ENCODE measurements at regions not wholly inside any gene's neighbourhood (a gene's known extent, or its start where the extent isn't known, plus 50 kb on each side); places are given as distances from the start of the nearest gene placed in this dataset.

DNA sequence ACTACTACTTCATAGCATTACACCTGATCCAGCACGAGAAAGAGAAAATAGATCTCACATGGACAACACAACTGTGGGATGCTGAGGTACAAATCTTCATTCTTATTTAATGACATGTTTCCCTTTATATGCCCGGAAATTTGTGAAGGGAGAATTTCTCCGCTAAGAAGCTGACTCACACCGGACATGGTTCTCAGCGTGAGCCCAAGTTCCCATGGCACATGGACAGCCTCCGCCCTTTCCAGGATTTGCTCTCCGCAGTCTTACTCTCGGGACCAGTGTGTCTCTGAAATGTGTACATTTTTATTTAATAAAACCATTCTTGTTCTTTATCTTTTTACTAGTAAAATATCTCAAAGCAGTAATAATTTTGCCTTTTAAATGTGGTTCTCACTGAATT, 1154.8 kb downstream of the TMEM121 start:
- H3K36me3 ChIP-seq (ENCODE audit: control insufficient read depth in 2 of 4, insufficient read depth in 4 of 4, low read length in 3 of 4) = no peaks in the 10 kb centered on the region
- H3K14ac ChIP-seq (ENCODE audit: insufficient read length) = no peak overlapping the region
- H4K91ac ChIP-seq (replicated peaks; ENCODE audit: insufficient read length, low read length) = no peak overlapping the region
- no peak overlapping the region for H3K27ac ChIP-seq (ENCODE audit: low read depth, low read length)
- H3K4me1 ChIP-seq (replicated peaks in 1 of 4; ENCODE audit: control insufficient read depth in 3 of 4, insufficient read depth in 4 of 4, low read length in 3 of 4) = no peaks in the 10 kb centered on the region
- CTCF ChIA-PET (ENCODE audit: partially characterized antibody) = no interaction called here
- no peak overlapping the region for H3K56ac ChIP-seq (replicated peaks; ENCODE audit: insufficient read length, low read depth, low read length)
- no peak overlapping the region for H2AK5ac ChIP-seq (ENCODE audit: low read depth, low read length)
- no peaks in the 10 kb centered on the region for H3K23me2 ChIP-seq (ENCODE audit: low read depth, low read length)
- no peak overlapping the region for H3K23ac ChIP-seq (ENCODE audit: insufficient read length)
- no peak overlapping the region for H2BK5ac ChIP-seq (ENCODE audit: low read depth, low read length)
- H4K8ac ChIP-seq (ENCODE audit: extremely low read depth, insufficient read depth, low read length) = no peak overlapping the region
- H3K9ac ChIP-seq (replicated peaks in 1 of 4; ENCODE audit: extremely low read depth in 1 of 4, low read depth in 3 of 4, low read length in 3 of 4) = no peak overlapping the region
- H3K9me3 ChIP-seq (ENCODE audit: insufficient read depth in 2 of 2, low read depth in 1 of 2, low read length in 1 of 2) = peaks cover 63 to 69% of the 10 kb centered on the region in 2 experiments
- no peaks in the 10 kb centered on the region for H4K20me1 ChIP-seq (replicated peaks in 1 of 2; ENCODE audit: control insufficient read depth in 1 of 2, insufficient read depth in 2 of 2, low read length in 2 of 2)
- H2BK20ac ChIP-seq (ENCODE audit: low read length) = no peak overlapping the region
- no peaks in the 10 kb centered on the region for H3K79me1 ChIP-seq (ENCODE audit: low read depth, low read length)
- FAIRE-seq (no peak), DNase-seq (ENCODE audit: low read depth in 1 of 2, low spot score in 2 of 2) (no peak)
- H2BK120ac ChIP-seq (replicated peaks; ENCODE audit: low read depth, low read length) = no peak overlapping the region
- H3K4ac ChIP-seq (replicated peaks; ENCODE audit: insufficient read length, low read depth, low read length) = no peak overlapping the region
- no peak overlapping the region for H3K4me2 ChIP-seq (ENCODE audit: insufficient read depth in 1 of 2, low read depth in 2 of 2, low read length in 2 of 2)
- no peak overlapping the region for H4K5ac ChIP-seq (ENCODE audit: insufficient read length, low read depth, low read length)
- no peak overlapping the region for H3K18ac ChIP-seq (ENCODE audit: extremely low read depth, low read length)
- H2AFZ ChIP-seq (ENCODE audit: low read length) = no peak overlapping the region
- H2BK12ac ChIP-seq (ENCODE audit: low read depth, low read length) = no peak overlapping the region
- POLR2A ChIA-PET (ENCODE audit: partially characterized antibody) = no interaction called here
- WGBS, 2 experiments (ENCODE audit: extremely low coverage in 1 of 2, insufficient coverage in 1 of 2, insufficient read length in 1 of 2, insufficient replicate concordance in 2 of 2, low coverage in 1 of 2, low lambda C conversion rate in 2 of 2, missing lambda C conversion rate in 1 of 2) = 87% methylated on average over 8 of the region's 8 CpGs; no CpG with 5 or more reads in 1 of the 2 experiments
- H3K4me3 ChIP-seq (ENCODE audit: extremely low read depth in 1 of 4, insufficient read depth in 2 of 4, low read depth in 3 of 4, low read length in 4 of 4) = no peak overlapping the region
- H2BK15ac ChIP-seq (ENCODE audit: low read length) = no peak overlapping the region
- no peaks in the 10 kb centered on the region for H3K79me2 ChIP-seq (ENCODE audit: control insufficient read depth in 1 of 2, insufficient read depth in 2 of 2, low read length in 2 of 2)
- TF ChIP-seq SIN3A (conservative IDR thresholded peaks at IDR 0.05 in 1 of 2, IDR thresholded peaks at IDR 0.05 in 1 of 2; ENCODE audit: low read depth in 1 of 2, low read length in 2 of 2) (no peak), MAFK (IDR thresholded peaks at IDR 0.05; ENCODE audit: low read depth, low read length) (no peak)
- no peaks in the 10 kb centered on the region for H3K27me3 ChIP-seq (replicated peaks in 1 of 4; ENCODE audit: control insufficient read depth in 3 of 4, extremely low read depth in 1 of 4, insufficient read depth in 3 of 4, low read length in 3 of 4)

Data from H1 (cell line).